Mesendoderm (in vitro differentiated cells): ENCODE measurements at regions not wholly inside any gene's neighbourhood (a gene's known extent, or its start where the extent isn't known, plus 50 kb on each side); places are given as distances from the start of the nearest gene placed in this dataset.

ENCODE experiments used
- DNase-seq: peaks from one replicate; pipeline ENCODE4 v3.0.0; 2013
- H2AK5ac ChIP-seq: 2 replicates; pipeline ENCODE4 v1.6.1; 2013; ENCODE audit warnings: low read length, inconsistent platforms
- H2BK120ac ChIP-seq: 2 replicates; pipeline ENCODE4 v1.6.1; 2013; ENCODE audit warnings: low read depth, mild to moderate bottlenecking, low read length, moderate library complexity, mixed read lengths
- H2BK15ac ChIP-seq: replicated peaks from 2 replicates; pipeline ENCODE4 v1.6.1; 2013; ENCODE audit warnings: low read depth, mild to moderate bottlenecking, moderate library complexity
- H2BK5ac ChIP-seq: 2 replicates; pipeline ENCODE4 v1.6.1; 2013; ENCODE audit warnings: low read length, inconsistent platforms
- H3K18ac ChIP-seq: 2 replicates; pipeline ENCODE4 v1.6.1; 2013; ENCODE audit warnings: mild to moderate bottlenecking, low read length, mixed read lengths
- H3K23ac ChIP-seq: one replicate; pipeline ENCODE4 v1.6.1; 2013; ENCODE audit warnings: low read length
- H3K27ac ChIP-seq: 2 replicates; pipeline ENCODE4 v1.5.1; 2013; ENCODE audit warnings: low read depth, mild to moderate bottlenecking, inconsistent platforms, low read length, moderate library complexity
- H3K27me3 ChIP-seq: 2 replicates; pipeline ENCODE4 v1.6.1; 2013; ENCODE audit warnings: low read length, control low read depth, mild to moderate bottlenecking, inconsistent platforms; ENCODE audit not compliant: insufficient read depth, poor library complexity
- H3K36me3 ChIP-seq: 2 replicates; pipeline ENCODE4 v1.6.1; 2013; ENCODE audit warnings: low read length, inconsistent platforms; ENCODE audit not compliant: control insufficient read depth, insufficient read depth
- H3K4ac ChIP-seq: one replicate; pipeline ENCODE4 v1.6.1; 2013; ENCODE audit warnings: low read depth, mild to moderate bottlenecking, low read length, moderate library complexity
- H3K4me1 ChIP-seq: 2 replicates; pipeline ENCODE4 v1.6.1; 2013; ENCODE audit warnings: low read depth, low read length, inconsistent platforms; ENCODE audit not compliant: control insufficient read depth
- H3K4me2 ChIP-seq: 2 replicates; pipeline ENCODE4 v1.6.1; 2013; ENCODE audit warnings: low read length
- H3K4me3 ChIP-seq: 2 replicates; pipeline ENCODE4 v1.5.1; 2013; ENCODE audit warnings: mild to moderate bottlenecking, low read length
- H3K56ac ChIP-seq: one replicate; pipeline ENCODE4 v1.6.1; 2013; ENCODE audit warnings: low read length
- H3K79me1 ChIP-seq: 2 replicates; pipeline ENCODE4 v1.6.1; 2013; ENCODE audit warnings: low read length, inconsistent platforms
- H3K79me2 ChIP-seq: 2 replicates; pipeline ENCODE4 v1.6.1; 2013; ENCODE audit warnings: mild to moderate bottlenecking, low read length; ENCODE audit not compliant: control insufficient read depth, insufficient read depth
- H3K9ac ChIP-seq: 2 replicates; pipeline ENCODE4 v1.6.1; 2013; ENCODE audit warnings: low read length, inconsistent platforms
- H4K5ac ChIP-seq: one replicate; pipeline ENCODE4 v1.6.1; 2013; ENCODE audit warnings: low read length
- H4K8ac ChIP-seq: one replicate; pipeline ENCODE4 v1.6.1; 2013; ENCODE audit warnings: low read depth, mild to moderate bottlenecking, control low read depth, low read length, moderate library complexity
- WGBS: extraction: QIAGEN DNeasy Blood & Tissue Kit; methylation state at CpG from one replicate; pipeline ENCODE4 v1.1.7; 2013; ENCODE audit warnings: low lambda C conversion rate, missing lambda C conversion rate; ENCODE audit not compliant: insufficient coverage; ENCODE audit errors: extremely low coverage; 5-methylcytosine and 5-hydroxymethylcytosine counted together

- H4K5ac ChIP-seq, result no peak overlapping the region
- no peak overlapping the region for H3K56ac ChIP-seq
- no peak overlapping the region for H3K27ac ChIP-seq
- no peak overlapping the region for H3K23ac ChIP-seq
- H3K79me1 ChIP-seq, result no peaks in the 10 kb centered on the region
- WGBS, result no CpG with 5 or more reads among the region's 4 CpGs
- H3K4ac ChIP-seq, result no peak overlapping the region
- no peak overlapping the region for H2BK5ac ChIP-seq
- H3K4me1 ChIP-seq, result no peaks in the 10 kb centered on the region
- no peak overlapping the region for H4K8ac ChIP-seq
- H3K4me3 ChIP-seq, result no peak overlapping the region
- no peaks in the 10 kb centered on the region for H3K36me3 ChIP-seq
- H2AK5ac ChIP-seq, result no peak overlapping the region
- no peaks in the 10 kb centered on the region for H3K79me2 ChIP-seq
- no peak overlapping the region for H2BK15ac ChIP-seq
- H3K27me3 ChIP-seq, result no peaks in the 10 kb centered on the region
- DNase-seq, result peak; percentile 38
- no peak overlapping the region for H2BK120ac ChIP-seq
- no peak overlapping the region for H3K18ac ChIP-seq
- H3K4me2 ChIP-seq, result no peak overlapping the region
- H3K9ac ChIP-seq, result no peak overlapping the region
Measured at GRCh38 chr6:113488812-113489685, 368.1 kb upstream of the MARCKS start.

- Histone ChIP-seq H2BK15ac (no peak overlapping the region), H4K8ac (no peak overlapping the region), H3K36me3 (no peaks in the 10 kb centered on the region), H3K79me1 (no peaks in the 10 kb centered on the region), H3K79me2 (no peaks in the 10 kb centered on the region), H3K4me1 (no peaks in the 10 kb centered on the region), H2BK120ac (no peak overlapping the region), H3K4ac (no peak overlapping the region), H3K27ac (no peak overlapping the region), H3K9ac (no peak overlapping the region), H3K23ac (no peak overlapping the region), H3K4me2 (no peak overlapping the region), H4K5ac (no peak overlapping the region), H2AK5ac (no peak overlapping the region), H3K4me3 (no peak overlapping the region), H3K56ac (no peak overlapping the region), H3K18ac (no peak overlapping the region), H3K27me3 (no peaks in the 10 kb centered on the region), H2BK5ac (no peak overlapping the region)
- no CpG with 5 or more reads among the region's 1 CpG for WGBS
- no peak for DNase-seq
Measured at GRCh38 chr6:113489952-113490746, 367.0 kb upstream of the MARCKS start.

GRCh38 chr6:113491376-113491775 is 365.8 kb upstream of the MARCKS start:
- H2BK120ac ChIP-seq, result no peak overlapping the region
- no peak overlapping the region for H3K56ac ChIP-seq
- H3K4me3 ChIP-seq, result no peak overlapping the region
- H4K5ac ChIP-seq, result no peak overlapping the region
- H3K4ac ChIP-seq, result no peak overlapping the region
- H2BK15ac ChIP-seq, result no peak overlapping the region
- no peak overlapping the region for H3K4me2 ChIP-seq
- H3K4me1 ChIP-seq, result no peaks in the 10 kb centered on the region
- no peak for DNase-seq
- H2BK5ac ChIP-seq, result no peak overlapping the region
- H3K18ac ChIP-seq, result no peak overlapping the region
- H3K27ac ChIP-seq, result no peak overlapping the region
- H2AK5ac ChIP-seq, result no peak overlapping the region
- no peak overlapping the region for H3K9ac ChIP-seq
- H3K36me3 ChIP-seq, result no peaks in the 10 kb centered on the region
- H3K23ac ChIP-seq, result no peak overlapping the region
- H4K8ac ChIP-seq, result no peak overlapping the region
- H3K79me1 ChIP-seq, result no peaks in the 10 kb centered on the region
- no CpG with 5 or more reads among the region's 3 CpGs for WGBS
- H3K27me3 ChIP-seq, result no peaks in the 10 kb centered on the region
- H3K79me2 ChIP-seq, result no peaks in the 10 kb centered on the region

GRCh38 chr6:113493991-113494390 is 363.2 kb upstream of the MARCKS start:
- Histone ChIP-seq H3K4ac (no peak overlapping the region), H3K36me3 (no peaks in the 10 kb centered on the region), H3K79me2 (no peaks in the 10 kb centered on the region), H2AK5ac (no peak overlapping the region), H3K23ac (no peak overlapping the region), H3K18ac (no peak overlapping the region), H2BK120ac (no peak overlapping the region), H3K79me1 (no peaks in the 10 kb centered on the region), H3K4me3 (no peak overlapping the region), H3K4me1 (no peaks in the 10 kb centered on the region), H3K9ac (no peak overlapping the region), H3K56ac (no peak overlapping the region), H2BK15ac (no peak overlapping the region), H3K4me2 (no peak overlapping the region), H3K27me3 (no peaks in the 10 kb centered on the region), H4K8ac (no peak overlapping the region), H4K5ac (no peak overlapping the region), H3K27ac (no peak overlapping the region), H2BK5ac (no peak overlapping the region)
- WGBS, result no CpG with 5 or more reads among the region's 2 CpGs
- DNase-seq, result no peak

GRCh38 chr6:113495521-113495920 is 361.6 kb upstream of the MARCKS start:
- Histone ChIP-seq H2BK5ac (no peak overlapping the region), H3K79me2 (no peaks in the 10 kb centered on the region), H3K4ac (no peak overlapping the region), H3K4me2 (no peak overlapping the region), H4K5ac (no peak overlapping the region), H2BK15ac (no peak overlapping the region), H3K4me1 (no peaks in the 10 kb centered on the region), H3K4me3 (no peak overlapping the region), H4K8ac (no peak overlapping the region), H3K23ac (no peak overlapping the region), H3K27me3 (no peaks in the 10 kb centered on the region), H3K56ac (no peak overlapping the region), H3K27ac (no peak overlapping the region), H3K9ac (no peak overlapping the region), H2AK5ac (no peak overlapping the region), H3K79me1 (no peaks in the 10 kb centered on the region), H3K36me3 (no peaks in the 10 kb centered on the region), H2BK120ac (no peak overlapping the region), H3K18ac (no peak overlapping the region)
- DNase-seq, result peak; percentile 31
- no CpG with 5 or more reads among the region's 1 CpG for WGBS
